Keratinocyte (primary cell): ENCODE measurements at regions not wholly inside any gene's neighbourhood (a gene's known extent, or its start where the extent isn't known, plus 50 kb on each side); places are given as distances from the start of the nearest gene placed in this dataset.

Experiments
- DNase-seq: peaks from one replicate; pipeline ENCODE4 v3.0.0-alpha.2; 2011; ENCODE audit warnings: low read depth, missing footprints, low spot score
- FAIRE-seq: peaks from 2 replicates; lab custom pipeline; 2011; peaks lifted over from hg19 to GRCh38; lab: Jason Lieb, UNC
- H2AFZ ChIP-seq: 2 replicates; pipeline ENCODE4 v1.6.0; 2012; ENCODE audit warnings: low read length, control low read depth, inconsistent platforms; ENCODE audit not compliant: control insufficient read depth
- H3K27ac ChIP-seq: 2 replicates; pipeline ENCODE4 v1.5.1; 2011; ENCODE audit warnings: low read length; ENCODE audit not compliant: control insufficient read depth, insufficient read depth
- H3K27me3 ChIP-seq: 3 replicates; pipeline ENCODE4 v1.6.0; 2011; ENCODE audit warnings: low read length; ENCODE audit not compliant: control insufficient read depth, insufficient read depth; ENCODE audit errors: extremely low read depth
- H3K36me3 ChIP-seq, 2 experiments: 2 replicates in 1 of 2; 3 replicates in 1 of 2; pipeline ENCODE4 v1.5.1; 2011; ENCODE audit warnings: low read length in 2 of 2, mild to moderate bottlenecking in 1 of 2; ENCODE audit not compliant: control insufficient read depth in 2 of 2, insufficient read depth in 2 of 2; ENCODE audit errors: extremely low read depth in 1 of 2
- H3K4me1 ChIP-seq: 3 replicates; pipeline ENCODE4 v1.5.1; 2011; ENCODE audit warnings: low read length; ENCODE audit not compliant: control insufficient read depth, insufficient read depth; ENCODE audit errors: extremely low read depth
- H3K4me2 ChIP-seq: 3 replicates; pipeline ENCODE4 v1.6.0; 2011; ENCODE audit warnings: low read depth, low read length; ENCODE audit not compliant: control insufficient read depth, insufficient read depth; ENCODE audit errors: extremely low read depth
- H3K4me3 ChIP-seq, 3 experiments: fragments of 200-600 bp in 1 of 3; sonication (generic) in 1 of 3; 2 replicates in 2 of 3; 3 replicates in 1 of 3; pipeline ENCODE4 v1.5.1; 2011 to 2016; ENCODE audit warnings: low read length in 3 of 3, mild to moderate bottlenecking in 3 of 3, control low read depth in 2 of 3, inconsistent platforms in 1 of 3, low read depth in 1 of 3, mixed read lengths in 1 of 3, mixed run types in 1 of 3, moderate library complexity in 1 of 3; ENCODE audit not compliant: control insufficient read depth in 2 of 3, insufficient read depth in 2 of 3; ENCODE audit errors: extremely low read depth in 1 of 3
- H3K79me2 ChIP-seq: 2 replicates; pipeline ENCODE4 v1.6.0; 2012; ENCODE audit warnings: low read length; ENCODE audit not compliant: control insufficient read depth, insufficient read depth
- H3K9ac ChIP-seq: 3 replicates; pipeline ENCODE4 v1.6.0; 2011; ENCODE audit warnings: low read length; ENCODE audit not compliant: control insufficient read depth, insufficient read depth; ENCODE audit errors: extremely low read depth
- H3K9me1 ChIP-seq: 3 replicates; pipeline ENCODE4 v1.6.0; 2011; ENCODE audit warnings: low read length; ENCODE audit not compliant: control insufficient read depth, insufficient read depth; ENCODE audit errors: extremely low read depth
- H3K9me3 ChIP-seq: 2 replicates; pipeline ENCODE4 v1.5.1; 2012; ENCODE audit warnings: low read depth, low read length; ENCODE audit not compliant: control insufficient read depth
- H4K20me1 ChIP-seq: 3 replicates; pipeline ENCODE4 v1.6.0; 2011; ENCODE audit warnings: low read length; ENCODE audit not compliant: control insufficient read depth, insufficient read depth; ENCODE audit errors: extremely low read depth
- CTCF ChIP-seq, 3 experiments: IDR thresholded peaks in 1 of 3; conservative IDR thresholded peaks in 1 of 3; optimal IDR thresholded peaks in 1 of 3; 2 replicates in 2 of 3; 3 replicates in 1 of 3; pipeline versions ENCODE3 to v1.5.1; 2011; ENCODE audit warnings: low read length in 3 of 3, mild to moderate bottlenecking in 3 of 3, moderate library complexity in 2 of 3, control low read depth in 1 of 3, inconsistent platforms in 1 of 3; ENCODE audit not compliant: insufficient read depth in 2 of 3; ENCODE audit errors: extremely low read depth in 1 of 3
- EZH2 ChIP-seq: IDR thresholded peaks from one replicate; pipeline ENCODE4 v1.6.1; 2012; ENCODE audit warnings: inconsistent platforms, mild to moderate bottlenecking, low read length, moderate library complexity
- dilution Hi-C: fragments of 300-500 bp; cut with MboI; formaldehyde crosslinking; loops from one replicate; pipeline ENCODE4 v1.7.0; 2020; ENCODE audit warnings: low sequenced_read_pairs; ENCODE audit not compliant: extremely low pct_ligation_motif_present

GRCh38 chr5:85517386-85517785, 1100.4 kb upstream of the COX7C start:
- no peak overlapping the region for H3K4me2 ChIP-seq
- H3K36me3 ChIP-seq, result no peaks in the 10 kb centered on the region
- no peak overlapping the region for H2AFZ ChIP-seq
- no peaks in the 10 kb centered on the region for H3K9me1 ChIP-seq
- H4K20me1 ChIP-seq, result no peaks in the 10 kb centered on the region
- no peak overlapping the region for H3K27ac ChIP-seq
- no peak for TF ChIP-seq EZH2
- no peak for TF ChIP-seq CTCF (optimal IDR thresholded peaks at IDR 0.05 in 1 of 3, IDR thresholded peaks at IDR 0.05 in 1 of 3, conservative IDR thresholded peaks at IDR 0.05 in 1 of 3; ENCODE audit: extremely low read depth in 1 of 3, insufficient read depth in 2 of 3, low read length in 3 of 3)
- no peaks in the 10 kb centered on the region for H3K79me2 ChIP-seq
- dilution Hi-C loops, result no loop called here
- no peaks in the 10 kb centered on the region for H3K4me1 ChIP-seq
- H3K27me3 ChIP-seq, result no peaks in the 10 kb centered on the region
- no peak overlapping the region for H3K9ac ChIP-seq
- FAIRE-seq (no peak), DNase-seq (no peak)
- no peaks in the 10 kb centered on the region for H3K9me3 ChIP-seq
- H3K4me3 ChIP-seq, result no peak overlapping the region

DNA sequence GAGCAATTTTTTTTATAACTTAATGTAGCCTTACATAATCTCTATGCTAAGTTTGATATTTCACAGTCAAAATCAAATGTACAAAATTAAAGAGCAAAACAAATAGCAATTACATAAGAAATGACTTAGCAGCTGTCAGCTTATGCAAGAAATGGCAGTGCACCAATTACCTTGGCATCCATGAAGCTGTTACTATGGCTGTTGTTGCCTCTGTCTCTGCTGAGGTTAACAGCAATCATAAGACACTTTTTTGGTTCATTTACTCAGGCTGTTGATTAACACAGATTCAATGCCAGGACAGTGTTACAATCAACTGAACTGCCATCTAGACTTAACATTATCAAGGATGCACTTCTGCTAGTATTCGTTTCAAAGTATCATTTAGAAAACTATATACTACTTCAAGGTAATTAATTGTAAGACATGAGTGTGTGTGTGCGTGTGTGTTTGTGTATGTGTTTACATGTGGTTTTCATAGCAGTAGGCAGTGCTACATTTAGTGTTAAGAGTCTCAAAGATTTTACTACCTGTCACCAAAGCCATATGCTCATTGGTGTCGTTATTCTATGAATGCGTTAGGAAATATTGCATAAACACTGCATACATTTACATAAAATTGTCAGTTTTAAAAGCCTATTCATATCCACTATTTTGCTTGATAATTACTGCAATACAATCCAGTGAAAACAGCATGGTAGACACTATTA, 1084.2 kb upstream of the COX7C start:
- H2AFZ ChIP-seq, result no peak overlapping the region
- H3K4me2 ChIP-seq, result no peak overlapping the region
- DNase-seq, result no peak
- no peaks in the 10 kb centered on the region for H3K9me3 ChIP-seq
- no peak overlapping the region for H3K9ac ChIP-seq
- H3K79me2 ChIP-seq, result no peaks in the 10 kb centered on the region
- H3K27me3 ChIP-seq, result no peaks in the 10 kb centered on the region
- no peaks in the 10 kb centered on the region for H4K20me1 ChIP-seq
- H3K9me1 ChIP-seq, result no peaks in the 10 kb centered on the region
- TF ChIP-seq EZH2 (no peak), CTCF (optimal IDR thresholded peaks at IDR 0.05 in 1 of 3, IDR thresholded peaks at IDR 0.05 in 1 of 3, conservative IDR thresholded peaks at IDR 0.05 in 1 of 3; ENCODE audit: extremely low read depth in 1 of 3, insufficient read depth in 2 of 3, low read length in 3 of 3) (no peak)
- H3K27ac ChIP-seq, result no peak overlapping the region
- H3K4me1 ChIP-seq, result no peaks in the 10 kb centered on the region
- dilution Hi-C loops, result no loop called here
- H3K4me3 ChIP-seq, result no peak overlapping the region
- no peaks in the 10 kb centered on the region for H3K36me3 ChIP-seq
- FAIRE-seq, result no peak
